ENCODE measurements at regions not wholly inside any gene's neighbourhood (a gene's known extent, or its start where the extent isn't known, plus 50 kb on each side); places are given as distances from the start of the nearest gene placed in this dataset.

- TF ChIP-seq CTCF (IDR thresholded peaks at IDR 0.05; ENCODE audit: low read depth, low read length) (no peak), MAX (IDR thresholded peaks at IDR 0.05; ENCODE audit: low read depth, low read length) (no peak)
Observed at GRCh38 chr12:127516467-127516866, 750.5 kb upstream of the TMEM132C start.
